ENCODE measurements at regions not wholly inside any gene's neighbourhood (a gene's known extent, or its start where the extent isn't known, plus 50 kb on each side); places are given as distances from the start of the nearest gene placed in this dataset.

DNA sequence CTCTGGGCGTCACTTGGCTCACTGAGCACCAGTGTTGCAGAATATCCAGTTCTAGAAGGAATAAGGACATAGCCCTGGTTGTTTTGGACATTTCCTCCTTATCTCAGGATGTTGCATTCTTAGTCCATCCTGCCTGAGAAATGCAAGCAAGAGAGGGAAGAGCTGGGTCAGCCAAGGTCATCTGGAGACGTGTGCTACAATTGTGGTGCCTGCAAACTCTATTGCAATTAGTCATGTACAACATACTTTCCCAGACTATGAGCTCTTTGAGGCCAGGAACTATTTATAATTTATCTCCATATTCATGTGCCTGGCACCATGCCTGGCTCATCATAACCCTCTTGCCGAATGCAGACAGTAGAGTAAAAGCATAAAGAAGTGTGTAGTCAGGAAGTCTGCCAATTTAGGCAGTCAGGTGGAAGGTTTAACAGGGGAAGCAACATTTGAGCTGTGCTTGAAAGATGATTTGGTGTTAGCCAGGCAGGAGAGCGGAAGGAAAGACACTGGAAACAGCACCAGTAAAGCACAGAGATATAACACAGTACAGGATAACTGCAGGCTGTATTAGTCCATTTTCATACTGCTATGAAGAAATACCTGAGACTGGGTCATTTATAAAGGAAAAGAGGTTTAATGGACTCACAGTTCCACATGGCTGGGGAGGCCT is 129.4 kb upstream of the PAX6 start:
- ATAC-seq (no peak), DNase-seq (ENCODE audit: low spot score in 2 of 2) (no peak)
- H3K27ac Mint-ChIP-seq: no peak overlapping the region
- no peaks in the 10 kb centered on the region for H3K9me3 Mint-ChIP-seq
- no peaks in the 10 kb centered on the region for H3K36me3 Mint-ChIP-seq

GRCh38 chr11:31939004-31939403 is 127.9 kb upstream of the PAX6 start:
- no peak overlapping the region for H3K27ac Mint-ChIP-seq
- DNase-seq (ENCODE audit: low spot score in 2 of 2) (no peak), ATAC-seq (no peak)
- H3K9me3 Mint-ChIP-seq: no peaks in the 10 kb centered on the region
- H3K36me3 Mint-ChIP-seq: no peaks in the 10 kb centered on the region

DNA sequence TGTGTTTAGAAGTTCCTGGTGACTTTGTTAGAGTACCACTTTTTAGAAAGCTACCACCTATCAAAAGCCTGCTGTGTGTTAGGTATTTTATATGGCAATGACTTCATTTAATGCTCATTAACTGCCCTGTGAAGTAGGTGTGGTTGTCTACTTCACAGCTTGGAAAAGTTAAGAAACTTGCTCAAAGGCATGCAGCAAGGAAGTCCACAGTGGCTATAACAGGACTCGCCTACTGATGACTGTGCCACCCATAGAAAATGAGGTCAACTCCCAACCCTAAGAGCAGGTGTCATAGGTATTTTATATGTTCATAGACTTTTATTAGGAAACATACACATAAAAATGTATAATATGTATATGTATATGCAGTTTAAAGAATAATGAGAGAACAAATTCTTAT is 125.2 kb upstream of the PAX6 start:
- no peak for ATAC-seq
- Mint-ChIP-seq H3K36me3 (no peaks in the 10 kb centered on the region), H3K9me3 (no peaks in the 10 kb centered on the region), H3K27ac (no peak overlapping the region)
- DNase-seq (ENCODE audit: low spot score in 2 of 2): no peak

- Mint-ChIP-seq H3K36me3 (no peaks in the 10 kb centered on the region), H3K9me3 (no peaks in the 10 kb centered on the region), H3K27ac (no peak overlapping the region)
- ATAC-seq: no peak
- no peak for DNase-seq (ENCODE audit: low spot score in 2 of 2)
Observed at GRCh38 chr11:31932879-31933278, 121.8 kb upstream of the PAX6 start.

DNA sequence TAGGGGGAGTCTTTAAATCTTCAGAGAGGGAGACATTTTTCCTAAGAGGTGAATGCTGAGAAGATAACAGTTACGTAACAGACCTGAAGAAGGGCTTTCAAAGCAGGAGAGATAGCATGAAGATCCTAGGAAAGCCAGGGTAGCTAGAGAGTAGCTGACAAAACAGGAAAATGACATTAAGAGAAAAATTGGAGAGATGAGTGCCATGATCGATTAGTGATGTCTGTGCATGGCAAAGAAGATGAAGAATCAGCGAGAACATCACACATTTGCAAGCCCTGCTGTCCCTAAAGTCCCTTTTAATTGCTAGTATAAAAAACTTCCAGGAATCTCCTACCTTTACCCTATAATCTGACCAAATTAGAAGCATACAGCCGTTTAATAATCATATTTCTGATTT is 116.9 kb upstream of the PAX6 start:
- no peak for ATAC-seq
- Mint-ChIP-seq H3K36me3 (no peaks in the 10 kb centered on the region), H3K9me3 (no peaks in the 10 kb centered on the region), H3K27ac (no peak overlapping the region)
- no peak for DNase-seq (ENCODE audit: low spot score in 2 of 2)

- Mint-ChIP-seq H3K27ac (no peak overlapping the region), H3K9me3 (no peaks in the 10 kb centered on the region), H3K36me3 (no peaks in the 10 kb centered on the region)
- DNase-seq (ENCODE audit: low spot score in 2 of 2): no peak
- ATAC-seq: no peak
Observed at GRCh38 chr11:31926816-31927528, 115.8 kb upstream of the PAX6 start.

- Mint-ChIP-seq H3K36me3 (no peaks in the 10 kb centered on the region), H3K9me3 (no peaks in the 10 kb centered on the region), H3K27ac (no peak overlapping the region)
- ATAC-seq (no peak), DNase-seq (ENCODE audit: low spot score in 2 of 2) (no peak)
Observed at GRCh38 chr11:31926106-31926505, 115.0 kb upstream of the PAX6 start.

- H3K36me3 Mint-ChIP-seq: no peaks in the 10 kb centered on the region
- DNase-seq (ENCODE audit: low spot score in 2 of 2) (no peak), ATAC-seq (no peak)
- H3K9me3 Mint-ChIP-seq: peaks cover 5% of the 10 kb centered on the region in 2 donors
- H3K27ac Mint-ChIP-seq: no peak overlapping the region
Observed at GRCh38 chr11:31922450-31922849, 111.3 kb upstream of the PAX6 start.

GRCh38 chr11:31921081-31921480 is 110.0 kb upstream of the PAX6 start:
- Mint-ChIP-seq H3K36me3 (no peaks in the 10 kb centered on the region), H3K9me3 (peaks cover 5% of the 10 kb centered on the region in 2 donors), H3K27ac (no peak overlapping the region)
- DNase-seq (ENCODE audit: low spot score in 2 of 2) (no peak), ATAC-seq (no peak)

GRCh38 chr11:31919175-31919574 is 108.1 kb upstream of the PAX6 start:
- DNase-seq (ENCODE audit: low spot score in 2 of 2) (no peak), ATAC-seq (no peak)
- Mint-ChIP-seq H3K36me3 (no peaks in the 10 kb centered on the region), H3K9me3 (peaks cover 5% of the 10 kb centered on the region in 2 donors), H3K27ac (no peak overlapping the region)

GRCh38 chr11:31915867-31916266 is 104.7 kb upstream of the PAX6 start:
- no peaks in the 10 kb centered on the region for H3K36me3 Mint-ChIP-seq
- H3K27ac Mint-ChIP-seq: no peak overlapping the region

DNA sequence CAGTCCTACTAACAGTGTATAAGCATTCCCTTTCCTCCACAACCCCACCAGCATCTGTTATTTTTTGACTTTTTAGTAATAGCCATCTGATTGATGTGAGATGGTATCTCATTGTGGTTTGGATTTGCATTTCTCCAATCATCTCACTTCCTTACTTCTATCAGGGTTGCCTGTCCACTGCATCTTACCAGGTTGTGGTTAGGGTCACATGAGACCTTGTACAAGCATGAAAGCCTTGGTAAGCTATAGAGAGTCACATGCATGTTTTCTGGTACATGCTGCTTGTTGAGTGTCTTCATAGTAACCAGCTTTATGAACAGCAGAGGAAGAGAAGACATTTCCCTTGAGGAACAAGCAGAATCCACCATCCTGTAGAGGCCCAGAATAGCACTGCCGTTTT is 102.9 kb upstream of the PAX6 start:
- Mint-ChIP-seq H3K27ac (no peak overlapping the region), H3K9me3 (peaks cover 5 to 8% of the 10 kb centered on the region in 2 donors), H3K36me3 (no peaks in the 10 kb centered on the region)
- no peak for ATAC-seq
- no peak for DNase-seq (ENCODE audit: low spot score in 2 of 2)

More at GRCh38 chr11:31915867-31916266, 104.7 kb upstream of the PAX6 start:
- no peak for DNase-seq (ENCODE audit: low spot score in 2 of 2)
- H3K9me3 Mint-ChIP-seq: peaks cover 5 to 8% of the 10 kb centered on the region in 2 donors
- ATAC-seq: no peak

DNA sequence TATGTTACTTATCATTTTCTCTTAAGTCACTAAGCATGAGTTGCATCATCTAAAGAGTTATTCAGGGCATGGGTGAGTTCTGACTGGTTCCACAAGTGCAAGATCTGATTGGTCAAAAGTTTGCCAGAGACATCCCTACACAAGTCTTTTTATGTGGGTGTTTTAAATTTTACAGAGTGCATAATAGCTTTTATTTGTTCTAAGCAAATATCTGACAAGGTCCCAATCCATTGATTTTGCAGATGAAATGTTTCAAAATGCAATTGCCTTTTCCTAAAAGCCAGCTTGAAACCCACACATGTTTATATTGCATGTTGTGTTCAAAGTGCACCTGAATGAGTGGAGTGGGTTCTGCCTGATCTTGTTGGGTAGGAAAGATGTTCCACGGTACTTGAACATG is 101.7 kb upstream of the PAX6 start:
- Mint-ChIP-seq H3K36me3 (no peaks in the 10 kb centered on the region), H3K27ac (no peak overlapping the region), H3K9me3 (peaks cover 0 to 3% of the 10 kb centered on the region in 2 donors)
- DNase-seq (ENCODE audit: low spot score in 2 of 2): no peak
- no peak for ATAC-seq

DNA sequence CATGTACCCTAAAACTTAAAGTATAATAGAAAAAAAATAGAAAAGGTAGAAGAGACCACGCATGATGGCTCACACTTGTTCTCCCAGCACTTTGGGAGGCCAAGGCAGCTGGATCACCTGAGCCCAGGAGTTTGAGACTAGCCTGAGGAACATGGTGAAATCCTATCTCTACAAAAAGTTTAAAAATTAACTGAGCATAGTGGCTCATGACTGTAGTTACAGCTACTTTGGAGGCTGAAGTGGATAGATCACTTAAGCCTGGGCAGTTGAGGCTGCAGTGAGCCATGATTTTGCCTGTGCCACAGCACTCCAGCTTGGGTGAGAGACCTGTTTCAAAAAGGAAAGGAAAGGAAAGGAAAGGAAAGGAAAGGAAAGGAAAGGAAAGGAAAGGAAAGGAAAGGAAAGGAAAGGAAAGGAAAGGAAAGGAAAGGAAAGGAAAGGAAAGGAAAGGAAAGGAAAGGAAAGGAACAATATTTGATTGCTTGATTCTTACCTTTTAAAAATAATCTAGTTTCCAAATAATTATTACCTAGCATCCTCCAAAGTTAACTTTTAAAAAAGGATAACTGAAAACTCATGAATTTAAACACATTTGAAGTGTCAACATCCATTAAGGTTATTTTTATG is 99.9 kb upstream of the PAX6 start:
- H3K27ac Mint-ChIP-seq: no peak overlapping the region
- no peaks in the 10 kb centered on the region for H3K36me3 Mint-ChIP-seq
- no peak for DNase-seq (ENCODE audit: low spot score in 2 of 2)
- peaks cover 0 to 3% of the 10 kb centered on the region in 2 donors for H3K9me3 Mint-ChIP-seq
- ATAC-seq: no peak

DNA sequence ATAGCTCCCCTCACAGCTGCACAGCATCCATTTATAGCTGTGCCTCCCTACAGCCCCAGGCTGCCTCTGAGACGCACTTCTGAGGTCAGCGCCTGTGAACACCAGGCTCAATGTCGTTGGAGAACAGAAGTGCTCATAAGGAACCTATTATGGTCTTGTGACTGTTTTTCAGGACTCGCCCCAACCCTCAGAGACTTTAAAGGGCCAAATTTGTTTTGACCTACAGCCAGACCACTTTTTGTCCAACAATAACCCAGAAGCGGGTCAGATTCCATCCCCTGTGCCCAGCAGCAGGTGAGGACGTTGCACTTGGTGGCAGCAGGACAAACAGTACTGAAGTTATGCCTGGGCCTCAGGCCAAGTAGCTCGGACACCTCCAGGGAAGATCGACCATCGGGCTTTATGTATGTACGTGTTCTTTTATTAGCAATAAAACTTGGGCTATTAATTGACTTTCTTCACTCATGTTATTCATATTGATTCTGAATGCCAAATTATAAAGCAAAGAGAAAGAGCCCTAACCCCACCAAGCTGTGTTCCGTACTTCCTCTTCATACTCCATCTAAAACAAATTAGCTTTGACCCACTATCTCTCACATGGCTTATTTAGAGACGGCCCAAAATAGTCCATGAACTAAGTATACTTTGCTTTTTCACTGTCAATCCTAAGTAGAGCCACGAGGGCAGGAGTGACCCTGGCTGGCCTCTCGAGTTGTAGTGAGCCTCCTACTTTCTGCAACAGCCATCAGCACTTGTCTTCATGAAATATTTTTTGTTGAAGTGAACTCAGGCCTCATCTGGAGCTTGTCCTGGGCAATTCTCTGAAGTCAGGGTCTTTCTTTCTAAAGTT is 92.3 kb upstream of the PAX6 start:
- Mint-ChIP-seq H3K36me3 (no peaks in the 10 kb centered on the region), H3K9me3 (peaks cover 0 to 5% of the 10 kb centered on the region in 2 donors), H3K27ac (no peak overlapping the region)
- ATAC-seq (no peak), DNase-seq (ENCODE audit: low spot score in 2 of 2) (no peak)

- ATAC-seq (no peak), DNase-seq (ENCODE audit: low spot score in 2 of 2) (no peak)
- Mint-ChIP-seq H3K27ac (no peak overlapping the region), H3K9me3 (peaks cover 0 to 5% of the 10 kb centered on the region in 2 donors), H3K36me3 (no peaks in the 10 kb centered on the region)
Observed at GRCh38 chr11:31902706-31903105, 91.6 kb upstream of the PAX6 start.

DNA sequence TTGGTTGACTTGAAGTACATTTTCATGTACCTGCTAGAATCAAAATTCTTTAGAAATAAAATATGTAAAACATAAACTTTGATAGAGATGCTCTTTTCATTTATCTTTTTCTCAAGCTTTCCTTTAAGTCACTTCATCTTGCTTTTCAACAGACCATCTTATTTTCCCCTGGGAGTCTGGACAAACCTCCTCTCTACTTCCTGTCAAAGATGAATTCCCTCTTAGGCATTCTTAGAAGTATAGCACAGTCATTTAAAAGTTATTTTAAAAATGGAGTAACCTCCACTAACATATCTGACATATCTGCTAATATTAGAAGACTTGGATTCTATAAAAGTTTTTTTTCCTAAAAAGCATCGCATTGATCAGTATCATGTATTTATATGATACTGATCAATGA is 84.8 kb upstream of the PAX6 start:
- Mint-ChIP-seq H3K27ac (no peak overlapping the region), H3K9me3 (no peaks in the 10 kb centered on the region), H3K36me3 (no peaks in the 10 kb centered on the region)
- no peak for DNase-seq (ENCODE audit: low spot score in 2 of 2)
- no peak for ATAC-seq
